ENCODE measurements at regions not wholly inside any gene's neighbourhood (a gene's known extent, or its start where the extent isn't known, plus 50 kb on each side); places are given as distances from the start of the nearest gene placed in this dataset.
"Not testable (repeated sequence)": the region's sequence is repeated elsewhere in the genome, so short reads cannot be mapped to it uniquely, and the experiment has no call there.

GRCh38 chrX:65282905-65283304, 251.7 kb downstream of the LAS1L start:
- H3K27ac Mint-ChIP-seq; H3K4me1 ChIP-seq (ENCODE audit: insufficient read depth); ATAC-seq; H3K27ac ChIP-seq (ENCODE audit: low read depth); H3K9me3 Mint-ChIP-seq; H3K36me3 ChIP-seq (ENCODE audit: insufficient read depth); H3K27me3 Mint-ChIP-seq (ENCODE audit: insufficient read depth, low read depth, poor library complexity); H3K9me2 ChIP-seq (ENCODE audit: insufficient read depth); H3K4me1 Mint-ChIP-seq; DNase-seq (ENCODE audit: low spot score); H3K4me3 ChIP-seq; H3K4me3 Mint-ChIP-seq; H3K36me3 Mint-ChIP-seq (ENCODE audit: low read depth); H3F3A ChIP-seq (replicated peaks; ENCODE audit: low read depth); H3K4me2 ChIP-seq; H2AFZ ChIP-seq; H3K79me2 ChIP-seq (replicated peaks; ENCODE audit: insufficient read depth); H3K27me3 ChIP-seq (ENCODE audit: insufficient read depth); H4K20me1 ChIP-seq (replicated peaks; ENCODE audit: insufficient read depth): not testable (repeated sequence)

GRCh38 chrX:65273152-65273551, 261.4 kb downstream of the LAS1L start:
- Histone ChIP-seq H2AFZ (no peak overlapping the region), H4K20me1 (replicated peaks; ENCODE audit: insufficient read depth) (no peaks in the 10 kb centered on the region), H3K4me2 (no peak overlapping the region), H3F3A (replicated peaks; ENCODE audit: low read depth) (no peaks in the 10 kb centered on the region), H3K36me3 (ENCODE audit: insufficient read depth) (no peaks in the 10 kb centered on the region), H3K4me3 (no peak overlapping the region), H3K79me2 (replicated peaks; ENCODE audit: insufficient read depth) (no peaks in the 10 kb centered on the region), H3K9me2 (ENCODE audit: insufficient read depth) (no peaks in the 10 kb centered on the region), H3K27ac (ENCODE audit: low read depth) (no peak overlapping the region), H3K27me3 (ENCODE audit: insufficient read depth) (no peaks in the 10 kb centered on the region), H3K4me1 (ENCODE audit: insufficient read depth) (no peaks in the 10 kb centered on the region)
- no peak overlapping the region for H3K4me3 Mint-ChIP-seq
- H3K4me1 Mint-ChIP-seq, result no peaks in the 10 kb centered on the region
- DNase-seq (ENCODE audit: low spot score) (no peak), ATAC-seq (no peak)
- peaks cover 6% of the 10 kb centered on the region; the same call in 2 of the 3 replicates for H3K36me3 Mint-ChIP-seq (ENCODE audit: low read depth)
- H3K27ac Mint-ChIP-seq, result no peak overlapping the region
- no peaks in the 10 kb centered on the region for H3K27me3 Mint-ChIP-seq (ENCODE audit: insufficient read depth, low read depth, poor library complexity)
- peaks cover 10% of the 10 kb centered on the region; the same call in 2 of the 3 replicates for H3K9me3 Mint-ChIP-seq
- TF ChIP-seq JUNB (IDR thresholded peaks at IDR 0.05; ENCODE audit: unreplicated experiment) (no peak), ZNF462 (CRISPR knock-in tag; IDR thresholded peaks at IDR 0.05) (no peak), CREB1 (CRISPR knock-in tag; IDR thresholded peaks at IDR 0.05; ENCODE audit: low read depth) (no peak), CTCF (conservative IDR thresholded peaks at IDR 0.05; ENCODE audit: low read depth in 2 of 2) (no peak), STAT1 (IDR thresholded peaks at IDR 0.05; ENCODE audit: unreplicated experiment) (no peak), POLR2AphosphoS5 (IDR thresholded peaks at IDR 0.05; ENCODE audit: low read depth) (no peak), ZNF331 (CRISPR knock-in tag; IDR thresholded peaks at IDR 0.05; ENCODE audit: low read depth) (no peak), ZNF114 (CRISPR knock-in tag; IDR thresholded peaks at IDR 0.05) (no peak), NANOG (IDR thresholded peaks at IDR 0.05; ENCODE audit: borderline replicate concordance) (no peak)
- TF ChIP-seq, protein P1, sequence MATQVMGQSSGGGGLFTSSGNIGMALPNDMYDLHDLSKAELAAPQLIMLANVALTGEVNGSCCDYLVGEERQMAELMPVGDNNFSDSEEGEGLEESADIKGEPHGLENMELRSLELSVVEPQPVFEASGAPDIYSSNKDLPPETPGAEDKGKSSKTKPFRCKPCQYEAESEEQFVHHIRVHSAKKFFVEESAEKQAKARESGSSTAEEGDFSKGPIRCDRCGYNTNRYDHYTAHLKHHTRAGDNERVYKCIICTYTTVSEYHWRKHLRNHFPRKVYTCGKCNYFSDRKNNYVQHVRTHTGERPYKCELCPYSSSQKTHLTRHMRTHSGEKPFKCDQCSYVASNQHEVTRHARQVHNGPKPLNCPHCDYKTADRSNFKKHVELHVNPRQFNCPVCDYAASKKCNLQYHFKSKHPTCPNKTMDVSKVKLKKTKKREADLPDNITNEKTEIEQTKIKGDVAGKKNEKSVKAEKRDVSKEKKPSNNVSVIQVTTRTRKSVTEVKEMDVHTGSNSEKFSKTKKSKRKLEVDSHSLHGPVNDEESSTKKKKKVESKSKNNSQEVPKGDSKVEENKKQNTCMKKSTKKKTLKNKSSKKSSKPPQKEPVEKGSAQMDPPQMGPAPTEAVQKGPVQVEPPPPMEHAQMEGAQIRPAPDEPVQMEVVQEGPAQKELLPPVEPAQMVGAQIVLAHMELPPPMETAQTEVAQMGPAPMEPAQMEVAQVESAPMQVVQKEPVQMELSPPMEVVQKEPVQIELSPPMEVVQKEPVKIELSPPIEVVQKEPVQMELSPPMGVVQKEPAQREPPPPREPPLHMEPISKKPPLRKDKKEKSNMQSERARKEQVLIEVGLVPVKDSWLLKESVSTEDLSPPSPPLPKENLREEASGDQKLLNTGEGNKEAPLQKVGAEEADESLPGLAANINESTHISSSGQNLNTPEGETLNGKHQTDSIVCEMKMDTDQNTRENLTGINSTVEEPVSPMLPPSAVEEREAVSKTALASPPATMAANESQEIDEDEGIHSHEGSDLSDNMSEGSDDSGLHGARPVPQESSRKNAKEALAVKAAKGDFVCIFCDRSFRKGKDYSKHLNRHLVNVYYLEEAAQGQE (IDR thresholded peaks at IDR 0.05; ENCODE audit: unreplicated experiment), result no peak
- TF ChIP-seq, protein P2, sequence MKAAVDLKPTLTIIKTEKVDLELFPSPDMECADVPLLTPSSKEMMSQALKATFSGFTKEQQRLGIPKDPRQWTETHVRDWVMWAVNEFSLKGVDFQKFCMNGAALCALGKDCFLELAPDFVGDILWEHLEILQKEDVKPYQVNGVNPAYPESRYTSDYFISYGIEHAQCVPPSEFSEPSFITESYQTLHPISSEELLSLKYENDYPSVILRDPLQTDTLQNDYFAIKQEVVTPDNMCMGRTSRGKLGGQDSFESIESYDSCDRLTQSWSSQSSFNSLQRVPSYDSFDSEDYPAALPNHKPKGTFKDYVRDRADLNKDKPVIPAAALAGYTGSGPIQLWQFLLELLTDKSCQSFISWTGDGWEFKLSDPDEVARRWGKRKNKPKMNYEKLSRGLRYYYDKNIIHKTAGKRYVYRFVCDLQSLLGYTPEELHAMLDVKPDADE (IDR thresholded peaks at IDR 0.05), result no peak
